MM.1S (cell line): ENCODE measurements at regions not wholly inside any gene's neighbourhood (a gene's known extent, or its start where the extent isn't known, plus 50 kb on each side); places are given as distances from the start of the nearest gene placed in this dataset.

Source experiments
- CTCF ChIP-seq: fragments of 300-600 bp; sonication (generic); IDR thresholded peaks from 2 replicates; pipeline ENCODE4 v1.5.1; 2016; ENCODE audit warnings: antibody characterized with exemption, low read length, mixed read lengths
- EZH2 ChIP-seq: fragments of 300-600 bp; sonication (generic); optimal IDR thresholded peaks from 2 replicates; pipeline ENCODE3; 2017; ENCODE audit warnings: low read depth, mild to moderate bottlenecking, antibody characterized with exemption, low read length, mixed read lengths

GRCh38 chr10:52567247-52567580, 205.4 kb downstream of the MBL2 start:
- TF ChIP-seq CTCF (no peak), EZH2 (no peak)
